GM12891 (cell line): ENCODE measurements at regions not wholly inside any gene's neighbourhood (a gene's known extent, or its start where the extent isn't known, plus 50 kb on each side); places are given as distances from the start of the nearest gene placed in this dataset.

Experiments
- PAX5 ChIP-seq: IDR thresholded peaks from 2 replicates; pipeline ENCODE4 v1.6.1; 2011; ENCODE audit warnings: low read length, moderate library complexity, mild to moderate bottlenecking; ENCODE audit not compliant: insufficient read depth, severe bottlenecking
- POLR2A ChIP-seq: IDR thresholded peaks from 2 replicates; pipeline ENCODE4 v1.6.1; 2011; ENCODE audit warnings: low read depth, low read length, control low read depth
- POLR2AphosphoS5 ChIP-seq: IDR thresholded peaks from 2 replicates; pipeline ENCODE4 v1.6.1; 2011; ENCODE audit warnings: low read depth, low read length, control low read depth
- POU2F2 ChIP-seq: IDR thresholded peaks from 2 replicates; pipeline ENCODE4 v1.6.1; 2011; ENCODE audit warnings: low read depth, mild to moderate bottlenecking, control low read depth, low read length, moderate library complexity
- TAF1 ChIP-seq: IDR thresholded peaks from 2 replicates; pipeline ENCODE4 v1.6.1; 2011; ENCODE audit warnings: low read depth, low read length, control low read depth

- TF ChIP-seq POLR2A (no peak), POLR2AphosphoS5 (no peak), POU2F2 (no peak), TAF1 (no peak), PAX5 (no peak)
Observed at GRCh38 chr9:25449503-25449902, 228.7 kb downstream of the TUSC1 start.
